HG03565 (cell line): ENCODE measurements at regions not wholly inside any gene's neighbourhood (a gene's known extent, or its start where the extent isn't known, plus 50 kb on each side); places are given as distances from the start of the nearest gene placed in this dataset.

ENCODE experiments used
- ATAC-seq: cut with Tn5 transposase; IDR thresholded peaks from one replicate; pipeline ENCODE4 v1.9.1; 2021; ENCODE audit warnings: mild to moderate bottlenecking, moderate library complexity; ENCODE audit not compliant: unreplicated experiment

GRCh38 chr18:10205151-10205550 lies 249.3 kb upstream of the APCDD1 start:
- no peak for ATAC-seq

- ATAC-seq, result no peak
These were observed 246.6 kb upstream of the APCDD1 start for GRCh38 chr18:10207682-10208345.

DNA sequence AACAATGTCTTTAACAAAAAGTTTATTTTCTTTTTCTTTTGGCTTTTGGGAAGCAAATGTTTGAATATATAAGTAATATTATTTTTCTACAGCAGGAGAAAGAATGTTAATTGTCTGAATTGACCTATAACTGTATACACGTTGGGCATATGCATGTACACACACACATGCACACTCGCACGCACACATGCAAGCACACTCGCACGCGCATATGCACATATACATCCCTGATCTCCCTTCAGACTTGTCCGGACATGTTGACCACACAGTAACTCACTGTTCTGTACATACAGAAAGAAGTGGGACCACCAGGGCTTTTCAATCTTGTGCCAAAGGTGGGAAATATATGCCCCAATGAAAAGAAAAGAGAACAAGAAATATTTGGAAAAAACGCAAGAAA lies 245.1 kb upstream of the APCDD1 start:
- no peak for ATAC-seq

- no peak for ATAC-seq
These were observed 244.3 kb upstream of the APCDD1 start for GRCh38 chr18:10210057-10210633.

DNA sequence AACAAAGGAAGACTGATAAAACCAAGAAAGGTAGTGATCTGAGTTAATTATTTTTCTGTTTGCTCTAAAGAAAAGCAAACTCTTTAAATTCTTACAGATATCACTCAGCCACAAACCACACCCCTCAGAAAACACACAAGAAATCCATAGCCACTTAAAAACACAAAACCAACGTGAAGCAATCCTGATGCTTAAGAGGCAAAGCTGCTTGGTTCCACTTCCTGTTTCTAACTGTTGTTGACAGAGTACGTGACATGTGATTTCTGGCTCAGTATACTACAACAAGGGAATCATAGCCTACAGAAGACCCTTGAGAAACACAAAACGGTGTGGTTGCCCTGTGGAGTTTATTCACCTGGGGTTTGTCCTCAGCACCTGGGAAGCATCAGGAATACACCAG lies 240.9 kb upstream of the APCDD1 start:
- ATAC-seq, result peak; percentile 89

DNA sequence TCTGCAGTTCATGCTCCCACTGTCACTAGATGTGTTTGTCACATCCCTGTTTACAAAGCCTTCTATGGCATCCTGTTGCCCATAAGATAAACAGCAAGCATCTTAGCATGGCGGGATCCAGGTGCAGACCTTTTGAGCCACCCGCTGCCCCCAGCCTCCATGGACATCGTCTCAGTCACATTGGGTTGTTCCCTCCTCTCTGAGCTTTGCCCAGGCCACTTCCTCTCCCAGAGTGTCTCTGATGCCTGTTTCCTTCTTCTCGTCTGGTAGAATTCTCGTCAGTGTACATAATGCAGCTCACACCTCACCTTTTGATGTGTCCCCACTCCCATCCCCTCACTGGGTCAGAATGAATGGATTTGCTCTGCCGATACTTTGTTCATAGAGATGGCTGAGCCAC lies 239.0 kb upstream of the APCDD1 start:
- no peak for ATAC-seq

DNA sequence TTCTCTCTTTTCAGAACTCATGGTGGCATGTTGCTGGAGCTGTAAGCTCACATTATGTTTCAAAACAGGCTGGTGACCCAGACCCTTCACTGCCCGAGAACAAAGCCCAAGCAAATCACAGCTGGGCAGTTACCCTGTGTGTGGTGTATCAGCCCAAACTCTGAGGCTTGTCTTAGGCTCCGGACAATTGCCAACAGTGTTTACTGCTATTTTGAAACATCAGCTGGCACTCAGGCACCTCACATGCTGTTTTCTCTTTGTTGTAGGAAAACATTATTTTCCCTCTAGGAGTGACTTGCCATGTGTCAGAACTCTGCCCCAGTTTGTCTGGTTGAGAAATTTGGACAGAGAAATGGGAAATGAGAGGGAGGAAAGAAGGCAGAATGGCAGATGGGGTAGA lies 237.6 kb upstream of the APCDD1 start:
- ATAC-seq, result no peak

- ATAC-seq, result no peak
These were observed 237.2 kb upstream of the APCDD1 start for GRCh38 chr18:10217211-10217610.

GRCh38 chr18:10225300-10225699 lies 229.1 kb upstream of the APCDD1 start:
- no peak for ATAC-seq

DNA sequence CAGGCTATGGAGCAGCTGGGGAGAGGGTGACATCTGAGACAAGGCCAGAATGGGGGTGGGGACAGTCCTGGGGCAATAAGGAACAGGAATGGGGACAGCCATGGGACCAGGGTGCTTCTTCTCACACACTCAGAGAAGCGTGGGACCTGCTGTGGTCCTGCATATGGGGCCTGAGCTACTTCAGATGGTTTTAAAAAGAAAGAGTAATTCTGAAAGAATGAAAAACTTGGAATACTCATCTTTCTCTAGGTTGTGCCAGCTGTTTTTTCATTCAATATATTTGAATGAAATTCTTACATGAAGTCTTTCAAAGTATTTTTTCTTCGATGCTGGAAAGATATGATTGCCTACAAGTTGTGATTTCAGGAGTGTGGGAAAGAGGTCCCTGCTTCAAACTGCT lies 227.5 kb upstream of the APCDD1 start:
- no peak for ATAC-seq

GRCh38 chr18:10228326-10228725 lies 226.1 kb upstream of the APCDD1 start:
- ATAC-seq, result no peak

DNA sequence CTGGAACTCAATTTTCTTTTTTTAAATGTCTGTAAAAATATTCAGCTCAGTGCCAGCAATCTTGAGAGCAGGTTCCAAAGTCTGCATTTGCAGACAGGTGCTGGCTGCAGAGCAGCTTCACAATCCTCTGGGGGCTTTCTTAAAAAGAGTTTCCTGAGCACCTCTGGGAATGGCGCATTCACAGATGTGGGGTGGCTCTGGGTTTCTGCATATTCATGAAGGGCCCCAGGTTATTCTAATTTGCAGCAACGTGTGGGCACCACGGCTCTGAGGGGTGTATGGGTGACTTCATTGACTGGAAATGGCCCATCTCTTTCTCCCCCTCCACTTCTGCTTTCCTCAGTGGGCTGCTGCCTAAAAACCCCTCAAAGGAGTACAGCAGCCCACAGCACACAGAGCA lies 225.0 kb upstream of the APCDD1 start:
- no peak for ATAC-seq

DNA sequence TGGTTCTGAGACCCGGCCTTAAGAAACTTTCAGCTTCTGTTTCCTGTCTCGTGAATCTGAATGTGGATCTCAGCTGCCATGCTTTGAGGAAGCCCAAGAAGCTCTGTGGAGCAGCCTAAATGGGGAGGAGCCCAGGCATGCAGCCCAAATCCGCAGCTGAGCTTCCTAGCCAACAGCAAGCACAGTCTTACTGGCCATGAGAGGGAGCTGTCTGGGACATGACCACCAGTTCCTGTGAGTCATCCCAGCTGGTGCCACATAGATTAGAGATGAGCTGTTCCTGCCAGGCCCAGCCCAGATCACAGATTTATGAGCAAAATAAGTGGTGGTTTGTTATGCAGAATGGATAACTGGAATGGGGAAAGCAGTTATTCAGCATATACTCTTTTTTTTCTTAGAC lies 224.4 kb upstream of the APCDD1 start:
- ATAC-seq, result no peak

DNA sequence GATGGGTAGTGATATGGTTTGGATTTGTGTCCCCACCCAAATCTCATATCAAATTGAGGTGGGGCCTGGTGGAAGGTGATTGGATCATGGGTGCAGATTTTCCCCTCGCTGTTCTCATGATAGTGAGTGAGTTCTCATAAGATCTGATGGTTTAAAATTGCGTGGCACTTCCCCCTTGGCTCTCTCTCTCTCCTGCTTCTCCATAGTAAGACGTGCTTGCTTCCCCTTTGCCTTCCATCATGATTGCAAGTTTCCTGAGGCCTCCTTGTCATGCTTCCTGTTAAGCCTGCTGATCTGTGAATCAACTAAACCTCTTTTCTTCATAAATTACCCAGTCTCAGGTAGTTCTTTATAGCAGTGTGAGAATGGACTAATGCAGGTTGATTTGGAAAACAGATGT lies 223.2 kb upstream of the APCDD1 start:
- ATAC-seq, result no peak

DNA sequence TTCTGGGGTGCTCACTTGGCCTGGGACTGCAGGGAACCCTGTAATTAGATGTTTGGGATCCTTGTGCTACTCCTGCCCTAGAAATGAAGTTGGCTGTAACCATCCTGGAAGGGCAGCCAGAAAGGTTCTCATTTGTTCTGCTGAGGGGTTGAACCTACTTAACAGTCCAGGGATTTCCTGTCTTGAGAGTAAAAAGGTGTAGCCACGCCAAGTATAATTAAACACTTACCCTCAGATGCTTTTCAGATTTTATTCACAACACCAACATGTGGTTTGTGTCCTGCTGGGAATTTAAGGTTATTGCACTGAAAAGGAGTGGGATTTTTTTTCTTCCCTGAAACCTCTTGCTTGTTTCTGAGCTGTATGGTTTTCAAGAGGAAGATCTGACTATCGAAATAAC lies 222.4 kb upstream of the APCDD1 start:
- no peak for ATAC-seq

DNA sequence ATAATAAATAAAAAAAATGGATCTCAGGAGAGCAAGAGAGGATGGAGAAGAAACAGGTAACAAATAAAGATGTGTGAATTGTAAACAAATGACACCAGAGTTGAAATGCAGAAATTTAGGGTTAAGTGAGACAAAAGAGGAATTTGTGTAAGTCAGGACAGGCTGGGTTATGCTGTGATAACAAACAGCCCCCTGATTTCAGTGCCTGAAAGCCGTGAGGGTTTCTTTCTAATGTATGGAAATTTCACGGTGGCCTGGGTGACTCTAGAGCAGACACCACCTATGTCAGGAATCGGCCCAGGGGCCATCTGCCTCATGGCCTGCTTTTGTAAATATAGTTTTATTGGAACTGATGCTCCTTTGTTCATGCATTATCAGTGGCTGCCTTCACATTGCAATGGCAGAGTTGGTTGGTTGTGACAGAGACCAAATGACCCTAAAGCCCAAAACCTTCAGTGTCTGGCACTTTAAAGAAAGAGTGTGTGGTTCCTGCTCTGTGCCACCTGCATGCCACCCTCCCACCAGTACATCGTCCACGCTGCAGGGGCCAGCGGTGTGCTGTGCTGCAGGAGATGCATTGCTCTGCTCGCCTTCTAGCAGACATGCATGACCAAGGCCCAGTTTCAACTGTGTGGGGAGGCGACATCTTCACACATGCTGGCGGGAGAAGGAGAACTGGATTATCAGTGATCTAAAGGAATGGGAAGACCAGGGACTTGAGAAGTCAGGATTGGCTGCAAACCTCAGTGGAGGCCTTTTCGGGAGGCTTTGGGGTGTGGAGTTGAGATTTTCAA lies 221.2 kb upstream of the APCDD1 start:
- no peak for ATAC-seq

DNA sequence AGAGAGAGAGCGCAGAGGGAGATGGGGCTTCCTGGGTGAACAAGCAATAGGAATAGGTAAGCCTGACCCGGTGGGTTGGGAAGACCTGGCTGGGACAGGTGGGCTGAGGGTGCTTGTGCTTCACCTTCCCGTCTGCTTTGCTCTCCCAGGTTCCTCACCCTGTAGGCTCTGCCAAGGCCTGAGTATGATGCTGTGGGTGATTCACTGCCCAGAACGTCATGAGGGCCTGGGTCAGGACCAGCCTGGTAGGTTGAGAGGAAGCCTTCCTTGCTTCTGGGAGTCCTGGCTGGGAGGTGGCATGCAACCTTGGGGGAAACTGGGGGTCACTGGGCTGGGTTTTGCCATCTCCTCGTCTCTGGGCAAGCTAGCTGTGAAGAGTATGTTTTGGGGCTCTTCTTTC lies 220.2 kb upstream of the APCDD1 start:
- no peak for ATAC-seq

- ATAC-seq, result no peak
These were observed 219.3 kb upstream of the APCDD1 start for GRCh38 chr18:10234912-10235660.

DNA sequence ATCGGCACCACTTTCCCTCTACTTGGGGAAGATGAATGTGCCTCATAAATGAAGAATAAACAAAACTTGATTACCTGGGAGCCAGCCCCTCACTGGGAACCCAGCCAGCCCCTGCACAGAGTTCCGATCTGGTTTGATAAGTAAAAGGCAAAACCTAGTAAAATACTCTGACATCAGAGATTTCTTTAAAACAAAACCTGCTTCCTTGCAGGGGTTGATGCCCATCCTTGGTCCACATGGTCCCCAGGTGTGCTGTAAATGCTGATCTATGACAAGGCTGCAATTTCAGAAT lies 218.8 kb upstream of the APCDD1 start:
- ATAC-seq, result no peak

GRCh38 chr18:10239103-10239502 lies 215.3 kb upstream of the APCDD1 start:
- ATAC-seq, result no peak

GRCh38 chr18:10239991-10240634 lies 214.3 kb upstream of the APCDD1 start:
- ATAC-seq, result no peak
